ENCODE measurements at regions not wholly inside any gene's neighbourhood (a gene's known extent, or its start where the extent isn't known, plus 50 kb on each side); places are given as distances from the start of the nearest gene placed in this dataset.

GRCh38 chr12:19709889-19710288 is 270.6 kb downstream of the AEBP2 start:
- intact Hi-C loops (cut with DNase I), result no loop called here
- Histone ChIP-seq H3K4me3 (no peak overlapping the region), H3K27me3 (no peaks in the 10 kb centered on the region), H3K9me3 (no peaks in the 10 kb centered on the region), H3K36me3 (no peaks in the 10 kb centered on the region), H3K27ac (no peak overlapping the region), H3K4me1 (no peaks in the 10 kb centered on the region)
- TF ChIP-seq POLR2AphosphoS5 (IDR thresholded peaks at IDR 0.05; ENCODE audit: insufficient read depth in 1 of 2, low read depth in 1 of 2) (no peak), CTCF (IDR thresholded peaks at IDR 0.05) (no peak), POLR2A (IDR thresholded peaks at IDR 0.05) (no peak)
- DNase-seq (ENCODE audit: extremely low spot score in 2 of 2), result no peak

- Histone ChIP-seq H3K27ac (no peak overlapping the region), H3K4me1 (no peaks in the 10 kb centered on the region), H3K9me3 (no peaks in the 10 kb centered on the region), H3K27me3 (no peaks in the 10 kb centered on the region), H3K4me3 (no peak overlapping the region), H3K36me3 (no peaks in the 10 kb centered on the region)
- DNase-seq (ENCODE audit: extremely low spot score in 2 of 2), result no peak
- TF ChIP-seq POLR2A (IDR thresholded peaks at IDR 0.05) (no peak), CTCF (IDR thresholded peaks at IDR 0.05) (no peak), POLR2AphosphoS5 (IDR thresholded peaks at IDR 0.05; ENCODE audit: insufficient read depth in 1 of 2, low read depth in 1 of 2) (peak in 1 of 2 donors; percentile 4)
- intact Hi-C loops (cut with DNase I), result no loop called here
Observed at GRCh38 chr12:19710811-19711793, 271.8 kb downstream of the AEBP2 start.

DNA sequence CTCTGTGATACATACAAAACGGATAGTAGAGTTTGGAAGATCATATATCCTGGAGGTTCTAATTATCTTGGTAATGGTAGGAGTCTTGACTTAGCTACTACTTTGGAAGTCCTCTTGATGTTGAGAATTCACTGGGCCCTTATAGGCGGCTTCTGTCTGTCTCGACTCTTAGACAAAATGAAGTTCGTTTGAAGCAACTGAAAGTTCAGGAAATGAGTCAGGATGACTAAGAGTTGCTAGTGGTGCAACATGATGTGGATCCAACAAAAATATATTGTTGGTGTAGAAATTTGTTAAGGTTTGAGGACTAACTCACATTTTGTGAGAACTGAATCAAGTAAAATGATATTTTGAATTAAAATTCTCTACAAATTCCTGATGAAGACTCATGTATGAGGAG is 272.7 kb downstream of the AEBP2 start:
- intact Hi-C loops (cut with DNase I), result no loop called here
- H3K4me3 ChIP-seq, result no peak overlapping the region
- no peak for DNase-seq (ENCODE audit: extremely low spot score in 2 of 2)
- no peak overlapping the region for H3K27ac ChIP-seq
- H3K27me3 ChIP-seq, result no peaks in the 10 kb centered on the region
- H3K9me3 ChIP-seq, result no peaks in the 10 kb centered on the region
- no peaks in the 10 kb centered on the region for H3K36me3 ChIP-seq
- TF ChIP-seq CTCF (IDR thresholded peaks at IDR 0.05) (no peak), POLR2AphosphoS5 (IDR thresholded peaks at IDR 0.05; ENCODE audit: insufficient read depth in 1 of 2, low read depth in 1 of 2) (no peak), POLR2A (IDR thresholded peaks at IDR 0.05) (no peak)
- no peaks in the 10 kb centered on the region for H3K4me1 ChIP-seq

DNA sequence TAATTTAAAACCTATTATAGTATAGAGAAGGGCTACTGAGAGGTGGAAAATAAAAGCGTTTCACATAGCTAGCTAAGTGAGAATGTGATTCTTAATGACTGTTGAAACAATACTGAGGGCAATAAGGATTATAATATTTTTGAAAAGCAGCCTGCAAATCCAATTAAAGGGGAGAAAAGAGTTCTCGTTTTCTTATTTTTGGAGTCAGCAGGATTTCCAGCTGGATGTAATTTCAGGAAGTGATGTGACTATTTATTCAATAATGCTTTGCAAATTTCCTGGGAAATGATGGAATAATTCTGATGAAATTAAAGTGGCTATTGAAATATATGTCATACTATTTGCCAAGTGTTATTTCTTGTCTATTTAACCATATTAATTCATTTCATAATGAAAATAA is 279.1 kb downstream of the AEBP2 start:
- intact Hi-C loops (cut with DNase I), result no loop called here
- H3K9me3 ChIP-seq, result no peaks in the 10 kb centered on the region
- H3K4me3 ChIP-seq, result no peak overlapping the region
- no peaks in the 10 kb centered on the region for H3K36me3 ChIP-seq
- no peak overlapping the region for H3K27ac ChIP-seq
- H3K27me3 ChIP-seq, result no peaks in the 10 kb centered on the region
- H3K4me1 ChIP-seq, result no peaks in the 10 kb centered on the region
- no peak for DNase-seq (ENCODE audit: extremely low spot score in 2 of 2)
- TF ChIP-seq POLR2A (IDR thresholded peaks at IDR 0.05), result no peak
- no peak for TF ChIP-seq CTCF (IDR thresholded peaks at IDR 0.05)
- TF ChIP-seq POLR2AphosphoS5 (IDR thresholded peaks at IDR 0.05; ENCODE audit: insufficient read depth in 1 of 2, low read depth in 1 of 2), result no peak

DNA sequence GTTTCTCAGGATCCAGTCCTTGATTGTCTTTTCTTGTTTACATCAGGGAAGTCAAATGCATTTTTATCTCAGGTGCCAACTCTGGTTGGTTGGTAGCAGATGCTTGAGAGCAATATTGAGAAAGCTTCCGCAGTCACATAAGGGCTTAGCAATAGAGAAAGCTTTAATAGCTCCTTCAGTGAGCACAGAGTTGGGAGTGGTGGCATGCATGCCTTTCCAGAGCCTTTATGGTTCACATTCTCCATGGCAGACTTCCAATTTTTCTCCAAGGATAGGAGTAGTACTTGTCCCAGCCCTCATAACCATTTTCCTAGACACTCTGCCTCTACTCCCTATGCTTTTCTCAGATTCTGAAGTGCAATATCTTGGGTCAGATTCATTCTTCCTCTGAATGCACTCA is 280.4 kb downstream of the AEBP2 start:
- intact Hi-C loops (cut with DNase I), result no loop called here
- Histone ChIP-seq H3K9me3 (no peaks in the 10 kb centered on the region), H3K36me3 (no peaks in the 10 kb centered on the region), H3K4me1 (no peaks in the 10 kb centered on the region), H3K27me3 (no peaks in the 10 kb centered on the region), H3K27ac (no peak overlapping the region), H3K4me3 (no peak overlapping the region)
- TF ChIP-seq POLR2AphosphoS5 (IDR thresholded peaks at IDR 0.05; ENCODE audit: insufficient read depth in 1 of 2, low read depth in 1 of 2), result no peak
- TF ChIP-seq POLR2A (IDR thresholded peaks at IDR 0.05), result no peak
- TF ChIP-seq CTCF (IDR thresholded peaks at IDR 0.05), result no peak
- no peak for DNase-seq (ENCODE audit: extremely low spot score in 2 of 2)
